Peyer's patch (tissue), 4 donors: ENCODE measurements at regions not wholly inside any gene's neighbourhood (a gene's known extent, or its start where the extent isn't known, plus 50 kb on each side); places are given as distances from the start of the nearest gene placed in this dataset.

ENCODE experiments used
- CTCF ChIP-seq, 6 experiments: fragments of 450-650 bp in 4 of 6; fragments of 200-600 bp in 2 of 6; sonication (generic) in 1 of 6; IDR thresholded peaks; one replicate each; pipeline ENCODE4 v1.5.1; 2017 to 2019; ENCODE audit warnings: antibody characterized with exemption in 6 of 6, mild to moderate bottlenecking in 3 of 6, moderate library complexity in 1 of 6
- POLR2A ChIP-seq, 2 donors: fragments of 450-650 bp; IDR thresholded peaks; one replicate each; pipeline ENCODE4 v1.5.1; 2017; ENCODE audit warnings: antibody characterized with exemption in 2 of 2, mild to moderate bottlenecking in 2 of 2, moderate library complexity in 2 of 2

- TF ChIP-seq CTCF (IDR thresholded peaks at IDR 0.05), result no peak
- no peak for TF ChIP-seq POLR2A (IDR thresholded peaks at IDR 0.05)
Measured at GRCh38 chr3:22441711-22442110, 690.7 kb upstream of the ZNF385D start.
